ENCODE measurements at regions not wholly inside any gene's neighbourhood (a gene's known extent, or its start where the extent isn't known, plus 50 kb on each side); places are given as distances from the start of the nearest gene placed in this dataset.

- H3K27me3 ChIP-seq (ENCODE audit: insufficient read depth, poor library complexity, severe bottlenecking) = no peaks in the 10 kb centered on the region
- no peak overlapping the region for H3K27ac ChIP-seq (replicated peaks)
- TF ChIP-seq REST (IDR thresholded peaks at IDR 0.05; ENCODE audit: insufficient replicate concordance, low read depth) (no peak), SPI1 (IDR thresholded peaks at IDR 0.05; ENCODE audit: borderline replicate concordance, low read depth) (no peak), POLR2AphosphoS5 (IDR thresholded peaks at IDR 0.05; ENCODE audit: low read depth) (no peak), CTCF (IDR thresholded peaks at IDR 0.05; ENCODE audit: insufficient read depth, low read length) (no peak), GABPA (IDR thresholded peaks at IDR 0.05; ENCODE audit: low read depth) (no peak)
- no peak for DNase-seq (ENCODE audit: low read depth in 1 of 2, low spot score in 1 of 2)
- H3K4me3 ChIP-seq (replicated peaks; ENCODE audit: insufficient read depth, low read length) = no peak overlapping the region
Observed at GRCh38 chr3:124529826-124530571, 200.3 kb upstream of the UMPS start.

- Histone ChIP-seq H3K4me3 (replicated peaks; ENCODE audit: insufficient read depth, low read length) (no peak overlapping the region), H3K27me3 (ENCODE audit: insufficient read depth, poor library complexity, severe bottlenecking) (peaks cover 3% of the 10 kb centered on the region), H3K27ac (replicated peaks) (no peak overlapping the region)
- no peak for DNase-seq (ENCODE audit: low read depth in 1 of 2, low spot score in 1 of 2)
- TF ChIP-seq GABPA (IDR thresholded peaks at IDR 0.05; ENCODE audit: low read depth) = no peak
- no peak for TF ChIP-seq SPI1 (IDR thresholded peaks at IDR 0.05; ENCODE audit: borderline replicate concordance, low read depth)
- no peak for TF ChIP-seq POLR2AphosphoS5 (IDR thresholded peaks at IDR 0.05; ENCODE audit: low read depth)
- TF ChIP-seq CTCF (IDR thresholded peaks at IDR 0.05; ENCODE audit: insufficient read depth, low read length) = no peak
- TF ChIP-seq REST (IDR thresholded peaks at IDR 0.05; ENCODE audit: insufficient replicate concordance, low read depth) = no peak
Observed at GRCh38 chr3:124530916-124531315, 199.3 kb upstream of the UMPS start.

GRCh38 chr3:124532071-124532470 lies 198.2 kb upstream of the UMPS start:
- no peak for TF ChIP-seq POLR2AphosphoS5 (IDR thresholded peaks at IDR 0.05; ENCODE audit: low read depth)
- no peak for TF ChIP-seq SPI1 (IDR thresholded peaks at IDR 0.05; ENCODE audit: borderline replicate concordance, low read depth)
- no peak for TF ChIP-seq CTCF (IDR thresholded peaks at IDR 0.05; ENCODE audit: insufficient read depth, low read length)
- no peak for TF ChIP-seq GABPA (IDR thresholded peaks at IDR 0.05; ENCODE audit: low read depth)
- TF ChIP-seq REST (IDR thresholded peaks at IDR 0.05; ENCODE audit: insufficient replicate concordance, low read depth) = no peak
- DNase-seq (ENCODE audit: low read depth in 1 of 2, low spot score in 1 of 2) = no peak
- Histone ChIP-seq H3K27ac (replicated peaks) (no peak overlapping the region), H3K4me3 (replicated peaks; ENCODE audit: insufficient read depth, low read length) (no peak overlapping the region), H3K27me3 (ENCODE audit: insufficient read depth, poor library complexity, severe bottlenecking) (peaks cover 3% of the 10 kb centered on the region)
